NCI-H524 treated with DMSO at 0.1 percent for 48 hours (cell line): ENCODE measurements at regions not wholly inside any gene's neighbourhood (a gene's known extent, or its start where the extent isn't known, plus 50 kb on each side); places are given as distances from the start of the nearest gene placed in this dataset.
"Not testable (repeated sequence)": the region's sequence is repeated elsewhere in the genome, so short reads cannot be mapped to it uniquely, and the experiment has no call there.

ENCODE experiments used
- DNase-seq: peaks from one replicate; lab custom pipeline; 2025; lab: John Stamatoyannopoulos, UW

GRCh38 chr2:67623741-67624140, 226.6 kb downstream of the ETAA1 start:
- DNase-seq: not testable (repeated sequence)

DNA sequence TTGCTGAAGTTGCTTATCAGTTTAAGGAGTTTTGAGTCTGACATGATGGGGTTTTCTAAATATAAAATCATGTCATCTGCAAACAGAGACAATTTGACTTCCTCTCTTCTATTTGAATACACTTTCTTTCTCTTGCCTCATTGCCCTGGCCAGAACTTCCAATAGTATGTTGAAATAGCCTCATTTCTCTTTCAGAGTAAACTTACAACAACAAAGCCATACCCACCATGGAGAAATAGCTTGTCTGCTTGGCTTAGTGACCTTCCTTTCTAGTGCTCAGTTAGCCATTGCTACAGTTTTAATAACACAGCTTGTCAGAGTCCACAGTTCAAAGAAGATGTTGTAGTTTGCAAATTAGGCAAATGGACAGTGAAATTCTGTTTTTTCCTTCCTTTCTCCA, 228.0 kb downstream of the ETAA1 start:
- DNase-seq: no peak

DNA sequence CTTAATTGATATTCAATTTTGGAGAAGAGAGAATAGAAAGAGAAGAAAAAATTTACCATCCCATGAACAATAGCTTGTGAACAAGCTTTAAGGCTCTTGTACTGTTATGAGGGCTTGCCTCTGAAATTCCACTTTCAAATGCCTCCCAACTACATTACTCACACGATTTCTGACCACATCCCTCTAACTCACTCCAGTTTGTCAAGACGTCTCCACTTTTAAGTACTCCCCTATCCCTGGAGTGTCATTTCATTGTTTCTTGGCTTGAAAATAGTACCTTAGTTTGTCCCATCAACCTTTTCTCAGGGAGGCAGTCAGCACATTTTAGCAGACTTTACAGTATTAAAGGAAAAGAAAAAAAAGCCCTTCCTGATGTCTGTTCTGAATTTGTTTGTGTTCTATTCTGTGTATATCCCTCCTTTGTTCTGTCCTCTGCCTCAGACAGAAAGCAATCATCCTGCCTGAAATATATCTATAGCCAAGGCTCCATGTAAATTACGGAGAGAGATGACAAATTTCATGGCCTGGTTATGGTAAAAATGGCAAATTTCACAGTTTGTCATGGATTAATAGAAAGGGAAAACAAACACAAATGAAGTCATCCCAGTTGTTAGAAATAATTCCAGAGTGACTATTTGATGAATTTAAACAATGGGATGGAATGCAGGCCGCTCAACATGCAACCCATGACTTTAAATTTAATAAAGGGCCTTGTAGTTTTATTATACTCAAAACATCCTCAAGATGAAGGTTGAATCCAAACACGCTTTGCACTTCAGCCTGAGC, 228.8 kb downstream of the ETAA1 start:
- no peak for DNase-seq

- no peak for DNase-seq
Observed at GRCh38 chr2:67626656-67627055, 229.5 kb downstream of the ETAA1 start.

DNA sequence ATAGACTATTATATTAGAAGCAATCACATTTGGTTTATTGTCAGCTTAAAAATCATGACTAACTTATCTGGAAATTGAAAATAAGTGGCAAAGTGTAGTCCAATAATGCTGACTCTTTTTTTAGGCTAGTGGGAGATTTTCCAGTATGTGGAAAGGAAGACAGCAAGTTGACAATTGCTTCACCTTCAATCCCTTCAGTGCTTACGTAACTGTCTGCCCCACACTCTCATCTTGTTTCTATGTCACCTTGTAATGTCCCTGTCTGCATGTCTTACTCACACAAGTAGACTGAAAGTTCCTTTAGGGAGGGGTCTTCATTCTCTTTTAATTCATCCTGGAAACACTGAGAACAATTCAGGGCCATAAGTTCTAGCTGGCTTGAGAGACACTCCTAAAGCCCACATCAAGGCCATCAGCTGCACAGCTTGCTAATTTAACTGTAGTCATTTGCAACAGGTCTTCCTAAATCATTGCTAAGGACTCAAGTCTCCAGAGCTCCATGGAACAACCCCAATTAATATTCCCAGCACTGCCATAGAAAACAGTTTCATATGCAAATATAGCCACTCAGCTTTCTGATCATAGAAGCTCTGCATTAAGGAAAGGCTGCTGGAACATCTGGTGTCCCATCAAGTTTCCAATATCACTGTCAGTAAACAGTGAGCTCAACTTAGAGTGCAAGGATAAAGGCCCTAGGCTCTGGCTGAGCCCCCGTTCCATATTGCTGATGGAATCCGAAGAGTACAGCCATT, 230.5 kb downstream of the ETAA1 start:
- peak; percentile 21 for DNase-seq

DNA sequence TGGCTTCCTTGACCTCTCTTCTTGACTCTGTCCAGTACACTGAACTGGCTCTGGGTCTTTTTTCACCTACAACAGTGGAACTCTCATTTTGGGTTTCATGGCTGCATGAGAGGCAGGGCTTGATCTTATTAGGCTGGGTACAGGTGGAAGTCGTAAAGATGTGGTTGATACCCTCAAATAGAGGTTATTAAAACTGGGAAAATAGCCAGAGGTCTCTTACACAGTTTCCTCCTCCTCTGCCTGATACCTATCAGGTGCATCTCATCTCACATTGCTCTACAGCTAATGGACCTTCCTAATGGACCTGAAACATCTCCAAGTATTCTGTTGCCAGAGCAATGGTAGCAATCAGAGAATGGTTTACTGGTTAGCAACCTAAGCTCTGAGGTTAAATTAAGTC, 231.8 kb downstream of the ETAA1 start:
- no peak for DNase-seq

GRCh38 chr2:67631483-67631882, 234.3 kb downstream of the ETAA1 start:
- no peak for DNase-seq

GRCh38 chr2:67633212-67633856, 236.2 kb downstream of the ETAA1 start:
- DNase-seq: no peak

DNA sequence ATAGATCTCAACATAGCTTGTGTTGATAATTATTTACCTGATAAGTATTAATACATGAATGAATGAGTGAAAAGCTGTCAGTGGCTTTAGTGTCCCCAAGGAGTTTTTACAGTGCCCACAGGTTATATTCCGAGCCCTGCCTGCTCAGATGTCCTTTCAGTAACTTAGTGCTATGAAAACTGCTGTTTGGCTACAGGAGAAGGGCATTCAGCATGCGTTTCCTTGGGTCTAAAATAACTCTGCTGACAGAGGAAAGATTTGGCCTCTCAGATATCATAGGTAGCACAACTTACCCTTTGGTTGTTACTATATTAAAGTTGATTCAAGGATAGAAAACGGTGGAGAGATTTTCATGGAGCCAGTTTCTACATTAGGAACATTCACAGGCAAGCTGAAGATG, 241.0 kb downstream of the ETAA1 start:
- no peak for DNase-seq

DNA sequence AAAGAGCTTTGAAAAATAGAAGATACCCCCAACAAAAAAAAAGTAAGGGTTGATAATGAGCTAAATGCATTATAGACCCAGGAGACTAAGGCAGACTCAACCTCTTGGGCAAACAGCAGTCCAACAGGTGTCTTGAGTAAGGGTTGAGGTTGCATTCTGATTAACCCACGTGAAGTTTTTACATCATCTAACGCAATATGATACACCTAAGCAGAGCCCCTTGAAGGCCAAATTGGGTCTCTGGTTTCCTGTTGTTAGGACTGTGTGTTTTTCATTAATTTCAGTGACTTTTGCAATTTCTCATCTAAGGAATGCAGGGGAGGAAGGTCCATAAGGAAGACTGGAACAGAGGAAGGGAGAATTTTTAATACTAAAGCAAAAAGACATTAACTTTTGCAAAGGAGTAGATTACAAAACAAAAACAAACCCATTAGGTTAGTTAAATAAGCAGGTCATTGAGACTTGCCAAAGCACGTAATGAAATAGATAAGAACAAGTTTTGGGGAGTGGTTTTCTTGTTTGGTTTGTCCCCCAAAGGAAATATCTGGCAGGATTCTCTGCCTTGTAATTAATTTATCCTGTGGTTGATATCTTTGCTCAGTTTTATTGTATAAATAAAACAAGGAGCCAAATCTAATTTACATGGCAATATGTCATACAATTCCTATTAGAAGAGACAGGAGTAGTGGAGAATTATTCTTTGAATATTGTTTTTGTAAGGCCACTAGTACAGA, 244.3 kb downstream of the ETAA1 start:
- no peak for DNase-seq

- DNase-seq: no peak
Observed at GRCh38 chr2:67642046-67642382, 244.9 kb downstream of the ETAA1 start.

GRCh38 chr2:67642961-67643360, 245.8 kb downstream of the ETAA1 start:
- DNase-seq: no peak

GRCh38 chr2:67645280-67646138, 248.4 kb downstream of the ETAA1 start:
- no peak for DNase-seq

GRCh38 chr2:67646714-67647333, 249.7 kb downstream of the ETAA1 start:
- no peak for DNase-seq

- peak; percentile 80 for DNase-seq
Observed at GRCh38 chr2:67649331-67650261, 252.5 kb downstream of the ETAA1 start.

DNA sequence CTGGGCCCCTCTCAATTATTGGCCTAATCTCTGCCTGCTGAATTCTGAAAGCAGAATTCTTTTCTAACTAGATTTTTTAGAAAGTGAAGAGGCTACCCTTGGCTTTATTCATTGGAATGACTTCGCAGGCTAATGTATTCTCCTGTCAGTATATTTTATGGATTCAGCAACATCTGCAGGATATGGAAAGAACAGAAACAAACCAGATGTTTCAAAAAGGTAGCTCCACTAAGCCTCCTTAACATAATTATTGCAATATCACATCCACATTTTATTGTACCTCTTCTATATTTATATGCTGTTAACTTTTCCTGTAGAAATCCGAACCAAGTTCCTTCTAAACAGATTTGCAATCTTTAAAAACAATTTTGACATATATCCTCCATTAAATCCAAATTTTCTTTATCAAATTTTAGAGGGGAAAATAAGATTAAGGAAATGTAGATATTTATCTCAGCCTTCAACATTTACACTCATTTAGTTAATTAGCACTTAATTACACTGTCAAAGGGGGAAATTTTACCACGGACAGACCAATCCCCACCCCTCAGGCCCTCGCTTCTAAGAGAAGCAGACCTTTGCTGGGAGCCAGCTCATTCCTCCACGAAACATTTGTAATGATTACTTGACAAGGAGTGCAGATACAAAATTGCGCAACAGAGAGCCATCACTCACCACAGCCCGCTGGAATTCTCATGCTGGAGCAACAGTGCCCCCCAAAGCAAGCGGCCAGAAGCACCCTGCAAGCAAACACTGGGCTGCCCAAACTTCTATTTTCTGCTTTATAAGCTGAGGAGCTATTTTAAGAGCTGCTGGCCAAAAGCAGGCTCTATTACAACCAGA, 253.4 kb downstream of the ETAA1 start:
- peak; percentile 1 for DNase-seq

DNA sequence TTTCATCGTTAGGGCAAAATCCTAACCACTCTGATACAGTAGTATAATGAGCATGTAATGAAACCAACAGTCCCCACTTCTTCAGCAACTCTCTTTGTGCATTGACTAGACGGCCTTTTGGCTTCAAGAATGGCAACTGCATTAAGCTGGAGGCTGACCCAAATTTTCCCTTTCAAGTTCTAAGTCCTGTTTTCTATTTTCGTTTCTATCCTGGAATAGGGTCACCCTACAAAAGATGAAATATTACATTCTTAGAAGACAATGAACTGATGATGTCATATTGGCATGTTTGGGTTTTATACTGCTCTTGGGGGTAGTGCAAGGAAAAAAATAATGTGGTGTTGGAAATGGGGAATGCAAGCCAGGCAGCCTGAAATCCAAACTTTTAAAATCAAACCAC, 254.4 kb downstream of the ETAA1 start:
- no peak for DNase-seq

DNA sequence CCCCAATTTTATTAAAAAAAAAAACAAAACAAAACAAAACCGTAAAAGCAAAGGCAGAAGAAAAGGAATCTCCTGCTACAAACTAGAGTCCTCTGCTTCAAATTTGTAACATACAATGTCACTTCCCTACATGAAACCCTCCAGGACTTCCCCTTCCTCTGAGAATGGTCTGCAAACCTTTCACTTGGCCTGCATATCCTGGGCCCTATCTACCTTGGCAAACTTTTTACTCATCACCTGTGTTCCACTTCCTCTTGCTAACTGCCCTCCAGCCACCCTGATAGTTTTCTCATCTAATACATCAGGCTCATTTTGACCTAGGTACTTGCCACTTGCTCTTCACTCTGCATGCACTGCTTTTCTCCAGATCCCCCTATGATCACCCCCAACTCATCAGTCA, 255.5 kb downstream of the ETAA1 start:
- no peak for DNase-seq

- no peak for DNase-seq
Observed at GRCh38 chr2:67656875-67657274, 259.7 kb downstream of the ETAA1 start.
